ENCODE measurements at regions not wholly inside any gene's neighbourhood (a gene's known extent, or its start where the extent isn't known, plus 50 kb on each side); places are given as distances from the start of the nearest gene placed in this dataset.

DNA sequence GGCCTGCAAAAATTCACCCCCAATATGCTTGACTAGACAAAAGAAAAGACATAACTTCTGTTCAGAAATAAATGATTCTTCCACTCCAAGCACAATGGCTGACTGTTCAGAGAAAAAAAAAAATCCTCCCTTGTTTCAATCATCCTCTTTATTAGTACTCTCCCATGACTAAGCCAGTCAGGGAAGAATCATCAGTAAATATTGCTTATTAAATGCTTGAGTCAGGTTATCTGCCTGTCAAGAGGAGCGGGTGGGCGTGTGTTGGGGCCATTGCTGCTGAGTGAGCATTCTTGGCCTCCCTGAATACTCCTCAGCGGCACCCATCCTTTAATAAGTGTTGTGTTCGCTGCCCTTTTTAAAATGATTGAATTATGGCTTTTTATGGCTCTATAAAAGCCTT, 1334.8 kb upstream of the CELF4 start:
- no peak for DNase-seq

DNA sequence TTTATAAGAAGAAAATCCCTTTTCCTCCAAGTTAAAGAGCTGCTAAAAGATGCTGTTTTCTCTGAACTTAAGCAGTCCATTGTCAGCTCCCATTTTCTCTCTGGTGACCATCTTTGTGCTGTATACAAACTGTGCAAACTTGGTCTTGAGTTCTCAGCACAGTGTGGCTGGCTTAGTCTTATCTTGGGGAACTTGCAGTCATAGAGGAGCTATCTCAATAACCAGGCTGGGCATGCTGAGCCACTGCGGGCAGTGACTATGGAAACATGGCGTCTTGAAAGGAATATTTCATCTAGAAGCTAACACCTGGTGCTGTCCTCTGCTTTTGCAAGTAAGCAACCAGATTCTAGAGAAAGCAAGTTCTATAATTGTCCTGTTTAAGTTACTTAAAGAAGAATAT, 1334.4 kb upstream of the CELF4 start:
- no peak for DNase-seq

DNA sequence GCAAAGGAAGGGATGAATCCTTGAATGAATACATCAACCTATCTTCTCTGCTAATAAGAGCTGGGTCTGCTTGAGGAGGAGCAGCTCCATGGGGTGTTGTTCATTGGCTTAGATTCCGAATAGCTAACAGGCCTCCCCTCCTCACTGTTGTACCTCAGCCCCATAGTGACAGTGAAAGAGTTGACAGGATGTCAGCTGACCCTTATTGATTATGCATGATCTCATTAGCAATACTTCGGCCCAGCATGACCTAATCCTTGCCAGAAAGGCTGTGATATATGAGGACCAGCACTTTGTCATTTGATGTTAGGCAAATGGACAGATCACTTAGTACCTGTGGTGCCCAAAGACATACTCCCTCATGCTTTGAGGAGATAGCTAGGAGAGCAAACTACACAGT, 1333.7 kb upstream of the CELF4 start:
- DNase-seq = no peak

DNA sequence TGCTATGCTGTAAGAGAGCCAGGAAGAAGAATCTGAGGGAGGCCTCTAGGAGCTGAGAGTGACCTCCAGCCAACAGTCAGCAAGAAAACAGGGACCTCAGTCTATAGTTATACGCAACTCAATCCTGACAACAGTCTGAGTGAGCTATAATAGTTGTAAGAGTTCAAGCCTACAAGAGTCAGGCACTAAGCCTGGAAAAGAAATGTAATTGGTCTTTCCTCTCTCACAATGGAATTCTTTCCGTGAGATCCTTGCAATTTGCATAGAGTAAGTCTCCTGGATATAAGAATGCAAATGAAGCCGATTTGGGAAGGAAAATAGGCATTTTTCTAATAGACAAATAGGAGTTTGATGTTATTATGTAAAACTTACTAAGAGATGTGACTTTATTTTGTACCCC, 1332.6 kb upstream of the CELF4 start:
- DNase-seq = no peak

DNA sequence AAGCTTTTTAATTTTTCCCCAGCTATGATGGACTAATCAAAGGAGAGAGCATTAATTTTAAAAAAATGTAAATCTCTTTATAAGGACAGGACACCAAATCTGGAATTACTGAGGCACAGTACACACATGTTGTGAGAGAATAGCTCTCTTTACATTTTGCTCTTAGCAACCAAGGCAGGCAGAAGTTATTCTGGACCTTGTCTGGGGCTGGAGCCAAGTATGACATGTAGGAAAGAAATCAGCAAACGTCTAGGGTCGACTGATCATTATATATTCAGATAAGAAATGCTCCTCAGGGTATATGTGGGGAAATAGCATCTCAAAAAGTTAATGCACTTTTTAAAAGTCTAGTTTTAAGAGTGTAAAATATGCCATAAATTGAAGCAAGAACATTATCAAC, 1330.0 kb upstream of the CELF4 start:
- DNase-seq = no peak

DNA sequence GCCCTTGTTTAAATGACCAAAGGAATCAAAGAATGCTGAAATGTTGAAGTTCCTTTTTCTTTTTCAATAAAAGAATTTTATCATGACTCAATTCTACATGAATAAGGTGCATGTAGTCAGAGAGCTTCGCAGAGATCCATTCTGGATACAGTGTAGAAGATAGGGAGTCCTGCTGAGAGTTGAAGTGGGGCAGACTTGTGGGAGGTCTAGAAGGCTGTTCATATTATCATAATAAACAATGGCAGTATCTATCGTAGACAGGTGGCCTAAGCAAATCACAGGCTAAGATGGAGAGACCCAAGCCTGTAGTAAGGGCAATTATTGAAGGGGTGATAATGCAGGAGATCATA, 1322.0 kb upstream of the CELF4 start:
- DNase-seq = no peak

DNA sequence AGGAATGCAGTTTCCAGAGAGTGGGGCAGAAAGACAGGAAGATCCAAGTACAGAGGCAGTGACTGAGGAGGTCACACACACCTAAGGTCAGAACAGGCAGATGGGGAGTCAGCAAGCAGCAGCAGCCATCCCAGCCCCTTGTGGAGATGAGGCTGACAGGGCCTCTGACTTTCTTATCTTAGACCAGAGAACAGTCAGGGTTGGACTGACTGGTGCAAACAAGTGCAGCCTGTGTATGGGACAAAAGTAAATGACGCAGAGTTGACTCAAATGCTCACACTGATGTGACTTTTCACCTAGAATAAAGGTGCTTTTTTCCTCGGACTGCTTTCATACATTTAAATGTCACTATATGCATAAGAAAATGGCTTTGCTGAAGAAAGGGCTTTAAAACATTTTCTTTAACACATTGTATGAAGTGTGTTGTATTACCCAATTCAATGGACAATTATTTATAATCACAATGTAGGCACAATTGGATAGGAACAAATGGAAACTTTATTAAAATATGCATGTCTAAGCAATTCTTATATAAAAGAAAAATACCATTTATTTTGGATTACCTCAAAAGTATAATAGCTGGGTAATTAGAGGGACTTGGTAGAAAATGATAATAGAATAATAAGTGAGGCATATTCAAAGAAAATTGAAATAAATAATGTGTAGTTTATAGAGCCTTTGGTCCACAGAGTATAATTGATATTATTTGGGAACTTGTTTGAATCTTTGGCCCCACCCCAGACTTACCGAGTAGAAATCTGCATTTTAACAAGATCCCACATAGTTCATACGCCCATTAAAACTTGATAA, 1321.5 kb upstream of the CELF4 start:
- DNase-seq = no peak

DNA sequence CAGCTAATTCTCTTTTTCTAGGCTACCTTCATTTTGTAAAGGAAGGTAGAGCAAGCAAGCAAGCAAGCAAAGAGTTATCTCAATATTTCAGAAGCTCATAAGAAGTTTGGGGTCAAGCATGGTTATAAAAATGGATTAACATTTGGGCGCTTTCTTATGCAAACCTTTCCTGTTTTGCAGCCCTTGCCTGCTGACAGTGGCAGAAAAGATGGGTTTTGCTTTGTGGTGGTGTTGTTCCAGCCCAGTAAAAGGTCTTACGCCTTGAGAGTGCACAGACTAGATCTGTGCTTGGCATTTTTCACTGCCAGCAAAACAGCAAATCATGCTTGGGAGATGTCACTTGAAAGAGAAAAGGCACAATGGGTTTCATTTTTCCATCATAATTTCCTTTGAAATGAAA, 1320.6 kb upstream of the CELF4 start:
- DNase-seq = no peak

DNA sequence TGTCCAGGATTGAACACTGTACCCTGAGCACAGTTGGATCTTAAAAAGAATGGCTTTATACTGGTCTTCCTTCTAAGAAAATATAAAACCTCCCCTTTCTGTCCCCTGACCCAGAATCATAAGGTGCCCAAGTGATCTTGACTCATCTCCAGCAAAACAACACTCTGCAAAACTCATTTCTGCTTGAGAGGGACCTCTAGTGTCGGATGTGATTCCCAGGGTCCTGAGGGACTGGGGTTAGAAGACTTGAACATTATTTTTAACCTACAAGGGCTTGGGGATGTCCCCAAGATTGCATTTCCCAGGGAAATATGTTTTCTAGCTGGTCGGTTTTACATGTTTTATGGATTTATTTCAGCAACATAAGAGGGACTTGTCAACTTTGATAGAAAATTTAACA, 1318.5 kb upstream of the CELF4 start:
- no peak for DNase-seq

DNA sequence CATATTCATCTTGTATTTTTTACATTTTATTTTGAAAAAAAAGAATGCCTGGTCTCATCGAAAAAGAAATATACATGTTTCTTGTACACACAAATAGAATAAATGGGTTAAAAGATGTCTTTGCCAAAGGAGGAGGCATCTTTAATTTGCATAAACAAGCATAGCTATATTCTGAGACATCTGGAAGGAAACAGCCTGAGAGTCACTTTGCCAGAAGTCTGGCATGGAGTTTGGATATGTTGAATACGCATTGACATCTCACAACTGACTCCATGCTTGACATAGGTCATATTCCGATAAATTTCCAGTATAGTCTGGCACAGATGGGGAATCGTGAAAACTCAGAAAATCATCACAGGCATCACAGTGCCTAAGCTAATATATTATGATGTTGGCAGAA, 1317.5 kb upstream of the CELF4 start:
- no peak for DNase-seq

DNA sequence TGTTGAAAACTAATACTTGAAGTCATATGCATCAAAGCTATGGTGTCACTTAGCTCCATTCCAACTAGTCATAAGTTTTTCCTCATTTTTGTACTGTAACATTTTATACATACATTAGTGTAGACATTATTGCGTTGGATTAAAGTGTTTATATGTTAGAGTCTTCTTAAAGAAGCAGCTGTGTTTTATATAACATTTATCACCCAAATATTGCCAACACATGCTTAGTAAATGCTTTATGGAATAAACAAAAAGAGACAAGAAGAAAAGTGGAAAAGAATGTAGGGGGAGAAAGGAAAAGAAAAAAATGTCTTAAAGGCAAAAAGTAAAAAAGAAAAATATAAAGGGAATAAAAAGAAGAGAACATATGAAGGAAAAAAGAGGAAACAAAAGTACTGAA, 1314.3 kb upstream of the CELF4 start:
- no peak for DNase-seq

DNA sequence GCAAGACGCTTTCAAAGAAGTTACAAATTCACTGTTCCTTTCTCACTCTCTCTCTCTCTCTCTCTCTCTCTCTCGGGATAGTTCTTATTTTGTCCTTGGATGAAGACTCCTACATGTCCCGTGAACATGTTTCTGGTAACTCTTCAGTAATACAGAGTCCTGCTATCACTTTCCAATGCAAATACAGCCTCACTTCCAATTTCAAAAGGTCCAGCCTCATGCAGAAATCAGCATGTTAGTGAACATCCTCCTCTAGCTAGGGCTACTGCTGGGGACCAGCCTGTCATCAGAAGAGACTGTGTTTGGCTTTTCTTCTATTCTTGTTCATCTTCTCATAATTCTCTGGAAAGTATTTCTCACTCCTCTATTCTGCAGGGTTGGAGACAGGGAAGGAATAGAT, 1306.7 kb upstream of the CELF4 start:
- no peak for DNase-seq

DNA sequence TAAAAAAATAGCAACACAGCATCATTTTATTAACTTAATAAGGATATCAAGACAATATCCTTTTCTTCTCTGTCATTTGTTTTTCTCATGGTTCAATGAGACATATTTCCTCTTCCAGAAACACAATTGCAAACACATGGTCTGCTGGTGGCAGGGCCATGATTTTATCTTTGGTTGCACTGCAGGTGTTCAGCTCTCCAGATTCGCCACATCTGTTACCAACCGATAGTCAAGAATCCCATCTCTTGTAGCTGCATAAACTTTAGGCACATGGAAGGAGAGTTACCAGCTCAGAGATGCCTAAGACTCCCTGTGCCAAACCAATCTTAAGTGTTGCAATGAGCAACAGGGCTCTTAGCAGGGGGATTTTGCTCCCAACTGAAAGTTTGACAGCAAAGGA, 1303.2 kb upstream of the CELF4 start:
- no peak for DNase-seq

DNA sequence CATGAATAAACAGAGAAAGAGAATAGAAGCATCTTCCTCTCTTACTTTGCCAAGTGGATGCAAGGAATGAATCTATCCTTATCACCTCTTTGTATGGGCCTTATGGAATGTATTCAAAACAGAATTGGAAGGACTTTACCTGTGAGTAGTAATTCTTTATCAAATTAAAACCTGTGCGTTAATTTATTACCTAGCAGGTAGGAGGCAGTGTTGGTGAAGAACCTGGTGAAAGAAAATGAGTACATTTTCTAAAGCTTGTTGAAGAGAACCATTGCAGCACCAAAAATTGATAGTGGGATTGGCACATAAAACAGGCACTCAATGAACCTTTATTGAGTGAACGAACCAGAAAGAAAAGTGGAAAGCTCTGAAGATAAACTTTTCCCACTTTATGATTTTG, 1302.1 kb upstream of the CELF4 start:
- no peak for DNase-seq

DNA sequence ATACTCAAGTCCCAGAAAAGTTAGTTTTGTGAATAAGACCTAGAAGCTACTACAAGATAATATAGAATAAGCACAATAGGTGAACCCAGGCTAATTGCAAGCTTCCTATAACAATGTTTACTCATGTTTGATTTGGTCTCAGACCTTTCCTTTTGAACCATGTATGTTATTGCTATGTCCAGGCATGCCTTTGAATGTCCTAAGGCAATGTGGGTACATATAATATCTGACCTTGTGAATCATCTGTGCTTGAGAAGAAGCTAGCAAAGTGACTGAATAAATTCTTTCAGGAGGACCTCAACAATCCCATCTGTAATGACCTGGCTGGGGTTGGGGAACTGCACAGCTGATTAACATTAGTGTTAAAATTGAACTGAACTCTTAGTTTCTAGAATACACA, 1285.9 kb upstream of the CELF4 start:
- DNase-seq = no peak

DNA sequence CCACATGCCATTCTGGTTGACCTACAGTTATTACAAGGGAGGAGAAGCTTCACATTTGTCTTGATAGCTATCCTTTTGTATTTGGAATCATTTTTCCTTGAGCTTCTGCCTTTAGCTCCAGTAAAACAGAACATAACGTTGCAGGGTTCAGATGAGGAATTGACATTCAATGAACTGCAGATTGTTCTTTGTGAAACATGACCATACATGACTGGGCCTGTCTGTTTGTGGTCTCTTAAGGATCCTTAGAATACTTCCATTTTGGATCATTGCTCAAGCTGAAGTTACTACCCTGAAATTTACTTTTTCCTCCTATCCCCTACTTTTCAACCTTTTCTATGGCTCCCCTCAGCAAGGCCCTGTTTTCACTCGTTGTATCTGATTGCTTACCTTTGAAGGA, 1281.7 kb upstream of the CELF4 start:
- no peak for DNase-seq

DNA sequence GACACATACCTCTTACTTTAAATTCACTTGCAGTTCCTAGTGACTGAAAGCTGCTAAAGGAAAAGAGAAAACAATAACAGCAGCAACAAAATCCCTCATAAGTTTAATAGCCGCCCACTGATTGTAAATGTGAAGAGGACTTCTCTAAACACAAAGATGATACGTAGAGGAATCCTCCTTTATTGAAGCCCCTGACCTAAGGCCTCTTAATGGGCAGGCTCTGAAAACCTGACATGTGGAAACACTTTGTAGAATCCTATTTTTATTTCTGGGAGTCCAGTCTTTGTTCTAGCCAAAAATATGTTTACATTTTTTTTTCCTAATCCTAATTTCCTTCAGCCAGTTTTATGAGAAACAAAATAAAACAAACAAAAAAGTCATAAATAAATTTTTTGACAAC, 1277.7 kb upstream of the CELF4 start:
- DNase-seq = no peak

DNA sequence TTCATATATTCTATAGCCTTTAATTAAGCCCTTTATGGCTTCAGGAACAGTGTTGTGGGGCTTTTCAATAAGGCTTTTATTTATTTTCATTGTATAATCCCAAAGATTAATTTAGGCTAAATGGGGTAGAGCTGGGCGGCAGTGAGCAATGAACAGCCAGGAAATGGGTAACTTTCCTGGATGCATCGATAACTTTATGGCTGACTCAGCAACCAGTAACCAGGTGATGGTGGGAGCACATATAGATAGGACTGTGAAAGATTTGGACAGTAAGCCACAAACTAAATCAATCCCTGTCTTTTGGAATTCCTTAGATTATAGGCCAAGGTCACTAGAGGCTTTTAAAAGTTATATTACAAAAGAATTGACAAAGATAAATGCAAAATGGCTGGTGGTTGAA, 1260.6 kb upstream of the CELF4 start:
- DNase-seq = no peak

DNA sequence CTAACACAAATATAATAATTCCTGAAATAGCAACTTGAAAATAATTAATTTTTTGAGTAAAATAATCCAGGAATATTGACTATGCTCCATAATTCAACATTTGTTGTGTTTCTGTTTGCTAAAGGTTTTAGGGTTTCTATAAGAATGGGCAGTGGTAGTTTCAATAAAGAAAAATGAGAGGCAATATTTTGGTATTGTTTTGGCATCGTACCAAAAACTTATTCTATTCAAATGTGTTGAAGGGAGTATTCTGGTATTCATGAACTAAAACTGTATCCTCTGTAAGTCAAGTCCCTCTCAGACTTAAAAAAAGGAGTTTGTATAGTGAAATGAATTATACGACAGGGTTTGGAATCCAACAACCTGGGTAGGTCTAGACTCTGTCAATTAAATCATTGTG, 1245.6 kb upstream of the CELF4 start:
- no peak for DNase-seq

DNA sequence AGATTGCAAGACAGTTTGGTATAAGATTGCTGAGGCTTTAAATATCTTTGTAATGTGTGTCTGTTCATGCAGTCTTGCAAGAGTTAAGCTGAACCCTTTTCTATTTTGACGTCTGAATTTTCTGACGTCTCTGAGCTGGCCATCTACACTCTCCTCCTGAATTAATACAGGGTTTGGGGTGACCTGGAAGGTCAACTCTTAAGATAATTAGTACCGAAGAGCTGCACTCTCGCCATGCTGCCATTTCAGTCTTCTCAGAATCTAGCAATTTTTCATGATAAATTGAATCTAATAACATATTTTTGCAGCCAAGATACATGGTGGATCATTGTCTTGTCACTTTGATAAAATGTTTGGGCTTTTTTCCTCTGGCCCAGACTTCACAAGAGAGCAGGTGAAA, 1245.2 kb upstream of the CELF4 start:
- DNase-seq = no peak

DNA sequence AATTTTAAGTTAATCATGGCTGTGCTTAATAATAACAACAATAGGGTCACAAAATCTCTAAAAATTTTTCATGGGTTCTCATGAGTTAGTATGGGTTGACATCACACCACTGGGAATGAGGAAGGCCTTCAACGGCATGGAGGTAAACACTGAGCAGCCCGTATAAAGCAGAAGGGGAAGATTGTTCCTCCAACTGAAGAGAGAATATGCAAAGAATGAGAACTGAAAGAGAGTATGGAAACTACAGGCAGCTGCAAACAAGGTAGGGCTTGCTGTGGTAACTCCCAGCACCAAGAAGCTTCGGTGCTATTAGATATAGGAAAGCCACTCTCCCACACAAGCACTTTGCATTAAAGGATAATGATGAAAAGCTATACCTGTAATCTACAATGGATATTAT, 1242.3 kb upstream of the CELF4 start:
- no peak for DNase-seq

DNA sequence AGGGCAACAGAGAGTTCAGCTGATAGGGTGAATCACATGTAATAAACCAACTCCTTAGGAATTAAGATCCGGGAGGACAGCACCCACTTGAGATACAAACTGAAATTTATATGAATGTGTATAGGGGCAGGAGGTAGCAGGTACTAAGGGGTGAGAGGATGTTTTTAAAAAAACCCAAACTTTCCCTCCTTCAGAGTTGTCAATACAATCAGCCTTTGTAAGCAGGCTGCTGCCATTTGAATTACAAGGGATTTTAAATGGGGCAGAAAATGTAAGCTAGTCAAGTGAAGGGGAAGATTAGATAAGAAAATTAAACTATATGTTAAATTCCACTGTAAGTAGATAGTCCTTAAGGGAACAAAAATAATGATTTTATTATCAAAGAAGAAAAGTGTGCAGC, 1239.7 kb upstream of the CELF4 start:
- DNase-seq = no peak

DNA sequence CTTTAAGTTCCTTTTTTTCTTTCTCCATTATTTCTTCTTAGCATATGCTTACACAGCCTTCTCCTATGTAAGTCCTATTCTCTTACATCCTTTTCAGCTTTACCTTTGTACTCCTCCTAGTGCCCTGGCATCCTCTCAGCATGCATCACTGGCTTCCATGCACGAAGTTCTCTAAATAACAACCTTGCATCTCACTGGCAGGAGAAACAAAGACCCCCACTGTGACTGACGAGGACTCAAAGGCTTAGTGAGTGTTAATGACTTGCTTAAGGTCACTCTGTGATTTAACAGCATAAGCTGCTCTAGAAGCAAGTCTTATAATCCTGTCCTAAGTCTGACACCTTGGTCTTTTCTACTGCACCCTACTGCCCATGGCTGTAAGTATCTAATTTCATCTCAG, 1236.0 kb upstream of the CELF4 start:
- no peak for DNase-seq

DNA sequence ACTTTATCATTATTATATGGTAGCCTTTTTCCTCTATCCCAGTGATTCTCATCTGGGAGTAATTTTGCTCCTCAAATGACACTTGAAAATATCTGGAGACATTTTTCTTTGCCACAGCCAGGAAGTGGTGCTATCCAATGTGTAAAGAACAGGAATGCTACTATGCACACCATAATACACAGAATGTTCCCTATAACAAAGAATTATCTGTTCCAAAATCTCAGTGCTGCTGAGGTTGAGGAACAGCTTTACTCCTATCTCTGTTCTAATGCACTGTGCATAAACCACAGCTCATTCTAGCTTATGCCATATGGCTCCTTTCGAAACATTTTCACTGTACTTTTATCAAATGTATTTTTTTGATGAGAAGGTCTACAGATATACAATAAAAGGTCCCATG, 1231.2 kb upstream of the CELF4 start:
- no peak for DNase-seq

DNA sequence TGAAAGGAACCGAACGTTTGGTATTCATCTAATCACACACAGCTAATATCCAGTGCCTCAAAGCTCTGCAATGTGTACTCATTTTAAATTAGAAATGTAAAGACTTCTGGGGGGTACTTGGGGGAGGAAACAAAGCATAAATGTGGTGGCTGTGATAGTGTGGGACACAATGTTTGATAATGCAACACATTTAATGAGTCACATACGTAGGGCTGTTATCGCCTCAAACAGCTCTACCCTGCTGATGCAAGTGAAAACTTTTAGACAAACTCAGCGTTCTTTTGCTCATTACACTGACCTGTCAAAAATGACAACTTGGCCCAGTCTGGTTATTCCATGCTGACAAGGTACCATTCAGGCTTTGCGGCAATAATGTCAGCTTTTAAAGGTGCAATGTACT, 1227.1 kb upstream of the CELF4 start:
- no peak for DNase-seq

DNA sequence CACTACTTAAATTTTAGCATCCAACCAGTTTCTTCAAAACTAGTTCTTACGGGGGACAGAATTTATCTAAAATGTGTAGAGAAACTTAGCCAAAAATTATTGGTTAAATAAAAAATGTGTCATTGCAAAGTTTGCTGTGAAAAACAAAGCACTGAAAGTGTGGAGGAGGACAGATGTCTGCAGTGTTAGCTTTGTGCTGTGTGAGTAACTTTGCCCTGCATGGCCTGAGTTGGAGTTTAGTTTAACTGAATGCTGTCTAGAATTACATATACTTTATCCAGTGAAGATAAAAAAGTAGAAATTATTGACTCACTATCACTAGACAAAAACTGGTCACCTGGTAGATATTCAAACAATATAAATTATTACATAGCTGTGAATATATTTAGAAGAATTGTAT, 1225.2 kb upstream of the CELF4 start:
- DNase-seq = no peak

Measured in NCI-H1694 (cell line).